ENCODE measurements at regions not wholly inside any gene's neighbourhood (a gene's known extent, or its start where the extent isn't known, plus 50 kb on each side); places are given as distances from the start of the nearest gene placed in this dataset.

GRCh38 chr13:86881390-86881789, 789.8 kb upstream of the SLITRK5 start:
- TF ChIP-seq CTCF (IDR thresholded peaks at IDR 0.05; ENCODE audit: low read length) (no peak), EZH2phosphoT487 (IDR thresholded peaks at IDR 0.05; ENCODE audit: low read length) (no peak), EZH2 (optimal IDR thresholded peaks at IDR 0.05; ENCODE audit: low read depth, low read length) (no peak)

Measured in MM.1S (cell line).